Fibroblast of skin of abdomen (primary cell): ENCODE measurements at regions not wholly inside any gene's neighbourhood (a gene's known extent, or its start where the extent isn't known, plus 50 kb on each side); places are given as distances from the start of the nearest gene placed in this dataset.

Experiments used
- DNase-seq: peaks from one replicate; pipeline ENCODE4 v3.0.0-alpha.2; 2013

GRCh38 chr3:76010252-76010651, 224.9 kb upstream of the ZNF717 start:
- DNase-seq = no peak

- DNase-seq = no peak
These were observed 225.8 kb upstream of the ZNF717 start for GRCh38 chr3:76011121-76011520.

GRCh38 chr3:76015496-76015895, 230.1 kb upstream of the ZNF717 start:
- no peak for DNase-seq

- DNase-seq = no peak
These were observed 230.8 kb upstream of the ZNF717 start for GRCh38 chr3:76016111-76016510.

- DNase-seq = no peak
These were observed 231.6 kb upstream of the ZNF717 start for GRCh38 chr3:76016769-76017439.

GRCh38 chr3:76021376-76021775, 236.0 kb upstream of the ZNF717 start:
- DNase-seq = no peak

GRCh38 chr3:76024640-76025039, 239.3 kb upstream of the ZNF717 start:
- no peak for DNase-seq

- no peak for DNase-seq
These were observed 240.2 kb upstream of the ZNF717 start for GRCh38 chr3:76025561-76025960.

GRCh38 chr3:76026379-76026778, 241.0 kb upstream of the ZNF717 start:
- no peak for DNase-seq

GRCh38 chr3:76028774-76029173, 243.4 kb upstream of the ZNF717 start:
- no peak for DNase-seq

- DNase-seq = no peak
These were observed 249.3 kb upstream of the ZNF717 start for GRCh38 chr3:76034649-76035048.

- DNase-seq = no peak
These were observed 249.8 kb upstream of the ZNF717 start for GRCh38 chr3:76035117-76035516.

GRCh38 chr3:76038949-76039348, 253.6 kb upstream of the ZNF717 start:
- no peak for DNase-seq

- no peak for DNase-seq
These were observed 254.1 kb upstream of the ZNF717 start for GRCh38 chr3:76039431-76039830.

- peak; percentile 48 for DNase-seq
These were observed 255.6 kb upstream of the ZNF717 start for GRCh38 chr3:76040946-76041345.

GRCh38 chr3:76043746-76044145, 258.4 kb upstream of the ZNF717 start:
- no peak for DNase-seq

GRCh38 chr3:76044601-76045600, 259.6 kb upstream of the ZNF717 start:
- DNase-seq = peak; percentile 14

GRCh38 chr3:76047368-76047767, 262.0 kb upstream of the ZNF717 start:
- DNase-seq = no peak

GRCh38 chr3:76049776-76050175, 264.4 kb upstream of the ZNF717 start:
- DNase-seq = no peak

- no peak for DNase-seq
These were observed 265.8 kb upstream of the ZNF717 start for GRCh38 chr3:76051145-76051544.

- no peak for DNase-seq
These were observed 269.1 kb upstream of the ZNF717 start for GRCh38 chr3:76054404-76054803.

- no peak for DNase-seq
These were observed 276.3 kb upstream of the ZNF717 start for GRCh38 chr3:76061654-76062053.

- DNase-seq = peak; percentile 35
These were observed 277.7 kb upstream of the ZNF717 start for GRCh38 chr3:76063019-76063418.

- DNase-seq = no peak
These were observed 278.5 kb upstream of the ZNF717 start for GRCh38 chr3:76063811-76064210.
